ENCODE measurements at regions not wholly inside any gene's neighbourhood (a gene's known extent, or its start where the extent isn't known, plus 50 kb on each side); places are given as distances from the start of the nearest gene placed in this dataset.

GRCh38 chr2:44881856-44882255 is 59.6 kb upstream of the SIX3 start:
- H3K27me3 ChIP-seq (ENCODE audit: insufficient read depth, low read length), result peaks cover 8% of the 10 kb centered on the region; the same call in 1 of the 2 replicates
- H3K4me1 ChIP-seq (ENCODE audit: control insufficient read depth in 1 of 2, insufficient read depth in 2 of 2, low read length in 2 of 2), result no peaks in the 10 kb centered on the region
- POLR2A ChIA-PET, result no interaction called here
- H3K36me3 ChIP-seq (ENCODE audit: control insufficient read depth in 1 of 2, insufficient read depth in 2 of 2, low read length in 2 of 2), result no peaks in the 10 kb centered on the region
- no peak overlapping the region for H3K4me2 ChIP-seq (ENCODE audit: low read length)
- no peak for DNase-seq (ENCODE audit: low read depth, low spot score)
- no peaks in the 10 kb centered on the region for H4K20me1 ChIP-seq (ENCODE audit: insufficient read depth)
- intact Hi-C loops (cut with micrococcal nuclease), result no loop called here
- no peak overlapping the region for H3K9ac ChIP-seq (ENCODE audit: low read length)
- no peak overlapping the region for H2AFZ ChIP-seq (ENCODE audit: low read depth, low read length, poor library complexity, severe bottlenecking)
- no peak for ATAC-seq
- TF ChIP-seq POLR2AphosphoS5 (IDR thresholded peaks at IDR 0.05; ENCODE audit: low read depth, low read length) (no peak), SIN3A (IDR thresholded peaks at IDR 0.05; ENCODE audit: low read depth) (no peak), YY1 (IDR thresholded peaks at IDR 0.05; ENCODE audit: extremely low read depth, insufficient replicate concordance, low read depth, low read length) (no peak), EGR1 (IDR thresholded peaks at IDR 0.05; ENCODE audit: low read depth) (no peak), ZBTB33 (IDR thresholded peaks at IDR 0.05; ENCODE audit: extremely low read depth, insufficient replicate concordance, low read length) (no peak), RAD21 (IDR thresholded peaks at IDR 0.05; ENCODE audit: low read depth) (no peak), POLR2A (IDR thresholded peaks at IDR 0.05; ENCODE audit: borderline replicate concordance, extremely low read depth, insufficient read depth, insufficient read length) (no peak), SP1 (IDR thresholded peaks at IDR 0.05; ENCODE audit: low read depth) (no peak), MAX (IDR thresholded peaks at IDR 0.05) (no peak)
- no peaks in the 10 kb centered on the region for H3K9me2 ChIP-seq (ENCODE audit: insufficient read depth)
- no TSS peak for BruUV-seq (replicated peaks)
- H3K4me3 ChIP-seq (replicated peaks in 1 of 2; ENCODE audit: low read depth in 1 of 2, low read length in 2 of 2), result no peak overlapping the region
- RAD21 ChIA-PET (ENCODE audit: low non-redundant PET in 1 of 2, low total read pairs in 2 of 2, uncharacterized antibody in 2 of 2, unreplicated experiment in 2 of 2), result no interaction called here
- CTCF ChIA-PET, result no interaction called here
- H3K79me2 ChIP-seq (ENCODE audit: insufficient read depth, low read length), result no peaks in the 10 kb centered on the region
- H3K27ac ChIP-seq (ENCODE audit: low read depth, low read length), result no peak overlapping the region
- H3K9me3 ChIP-seq (ENCODE audit: control insufficient read depth in 1 of 2, insufficient read depth in 1 of 2, low read depth in 1 of 2, low read length in 2 of 2), result no peaks in the 10 kb centered on the region

- no TSS peak for BruUV-seq (replicated peaks)
- Histone ChIP-seq H3K27ac (ENCODE audit: low read depth, low read length) (no peak overlapping the region), H3K9me3 (ENCODE audit: control insufficient read depth in 1 of 2, insufficient read depth in 1 of 2, low read depth in 1 of 2, low read length in 2 of 2) (no peaks in the 10 kb centered on the region), H4K20me1 (ENCODE audit: insufficient read depth) (no peaks in the 10 kb centered on the region), H3K27me3 (ENCODE audit: insufficient read depth, low read length) (peaks cover 8% of the 10 kb centered on the region; the same call in 1 of the 2 replicates), H3K4me2 (ENCODE audit: low read length) (no peak overlapping the region), H3K4me3 (replicated peaks in 1 of 2; ENCODE audit: low read depth in 1 of 2, low read length in 2 of 2) (no peak overlapping the region), H3K9me2 (ENCODE audit: insufficient read depth) (no peaks in the 10 kb centered on the region), H3K9ac (ENCODE audit: low read length) (no peak overlapping the region), H3K79me2 (ENCODE audit: insufficient read depth, low read length) (no peaks in the 10 kb centered on the region), H3K36me3 (ENCODE audit: control insufficient read depth in 1 of 2, insufficient read depth in 2 of 2, low read length in 2 of 2) (no peaks in the 10 kb centered on the region), H2AFZ (ENCODE audit: low read depth, low read length, poor library complexity, severe bottlenecking) (no peak overlapping the region), H3K4me1 (ENCODE audit: control insufficient read depth in 1 of 2, insufficient read depth in 2 of 2, low read length in 2 of 2) (no peaks in the 10 kb centered on the region)
- intact Hi-C loops (cut with micrococcal nuclease), result no loop called here
- DNase-seq (ENCODE audit: low read depth, low spot score) (no peak), ATAC-seq (no peak)
- ChIA-PET POLR2A (no interaction called here), CTCF (no interaction called here), RAD21 (ENCODE audit: low non-redundant PET in 1 of 2, low total read pairs in 2 of 2, uncharacterized antibody in 2 of 2, unreplicated experiment in 2 of 2) (no interaction called here)
- TF ChIP-seq JUND (IDR thresholded peaks at IDR 0.05), result no peak
- no peak for TF ChIP-seq ZNF274 (IDR thresholded peaks at IDR 0.05; ENCODE audit: low read depth, low read length)
- no peak for TF ChIP-seq ZBTB33 (IDR thresholded peaks at IDR 0.05; ENCODE audit: extremely low read depth, insufficient replicate concordance, low read length)
- TF ChIP-seq REST (IDR thresholded peaks at IDR 0.05; ENCODE audit: low read depth), result no peak
- TF ChIP-seq POLR2AphosphoS5 (IDR thresholded peaks at IDR 0.05; ENCODE audit: low read depth, low read length), result no peak
- TF ChIP-seq CEBPB (IDR thresholded peaks at IDR 0.05; ENCODE audit: low read depth), result no peak
Measured at GRCh38 chr2:44883356-44883755, 58.1 kb upstream of the SIX3 start.
